Glomerular visceral epithelial cell (primary cell): ENCODE measurements at regions not wholly inside any gene's neighbourhood (a gene's known extent, or its start where the extent isn't known, plus 50 kb on each side); places are given as distances from the start of the nearest gene placed in this dataset.

Experiments used
- DNase-seq: peaks from one replicate; pipeline ENCODE4 v3.0.0-alpha.2; 2016; ENCODE audit errors: extremely low spot score

DNA sequence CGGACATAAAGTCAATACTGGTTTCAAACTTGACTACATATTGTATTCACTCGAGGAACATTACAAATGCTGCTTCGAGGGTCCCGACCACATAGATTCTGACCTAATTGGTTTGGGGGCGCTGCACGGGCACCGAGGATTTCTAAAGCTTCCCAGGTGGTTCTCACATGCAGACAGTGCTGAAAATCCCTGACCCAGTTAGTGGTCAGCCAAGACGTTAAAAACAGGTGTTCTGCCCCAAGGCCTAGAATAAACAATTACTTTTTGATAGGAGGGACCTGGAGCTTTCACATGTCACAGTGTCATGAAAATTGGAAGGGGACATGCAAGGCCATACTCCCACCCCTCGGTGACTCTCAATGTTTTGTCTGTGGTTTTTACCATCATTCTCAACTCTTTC is 368.9 kb downstream of the RNF144A start:
- no peak for DNase-seq

GRCh38 chr2:7288484-7288883 is 371.3 kb downstream of the RNF144A start:
- DNase-seq: no peak

DNA sequence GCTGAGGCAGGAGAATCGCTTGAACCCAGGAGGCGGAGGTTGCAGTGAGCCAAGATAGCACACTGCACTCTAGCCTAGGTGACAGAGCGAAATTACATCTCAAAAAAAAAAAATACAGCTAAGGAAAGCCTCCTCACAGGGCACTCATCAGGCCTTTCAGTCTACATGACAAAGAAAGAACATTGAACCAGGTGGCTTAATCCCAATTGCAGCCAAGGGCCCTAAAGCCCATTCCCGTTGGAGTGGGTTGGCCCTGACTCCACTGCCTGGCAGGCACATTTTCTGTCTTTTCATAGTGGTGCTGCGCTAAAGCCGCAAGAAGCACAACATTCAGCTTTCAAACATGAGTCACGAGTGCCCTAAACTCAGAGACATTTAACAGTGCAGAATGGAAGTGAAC is 372.5 kb downstream of the RNF144A start:
- no peak for DNase-seq

DNA sequence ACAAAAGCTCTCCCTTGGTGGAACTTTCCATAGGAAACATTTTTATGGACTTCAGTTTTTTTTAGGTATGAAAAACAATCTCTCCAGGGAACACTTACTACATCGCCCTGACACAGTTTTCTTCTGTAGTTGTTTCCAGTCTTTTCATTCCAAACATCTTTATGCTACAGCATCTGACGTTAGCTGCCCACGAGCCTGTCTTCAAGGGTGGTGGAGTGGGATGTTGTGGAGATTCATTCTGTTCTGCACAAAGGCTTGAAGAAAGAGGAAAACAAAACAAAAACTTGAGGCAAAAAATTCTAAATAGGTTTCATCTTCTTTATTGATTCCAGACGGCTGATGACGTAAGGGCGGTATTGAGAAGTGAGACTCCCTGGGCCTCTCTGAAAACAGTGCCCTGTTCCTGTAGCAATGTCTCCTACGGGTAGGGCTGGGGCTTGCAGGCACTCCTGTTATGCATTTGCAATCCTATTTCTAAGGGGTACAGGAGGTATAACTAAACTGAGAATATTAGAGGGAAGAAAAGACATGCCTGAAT is 375.0 kb downstream of the RNF144A start:
- DNase-seq: no peak

GRCh38 chr2:7309582-7309981 is 392.4 kb downstream of the RNF144A start:
- DNase-seq: no peak

DNA sequence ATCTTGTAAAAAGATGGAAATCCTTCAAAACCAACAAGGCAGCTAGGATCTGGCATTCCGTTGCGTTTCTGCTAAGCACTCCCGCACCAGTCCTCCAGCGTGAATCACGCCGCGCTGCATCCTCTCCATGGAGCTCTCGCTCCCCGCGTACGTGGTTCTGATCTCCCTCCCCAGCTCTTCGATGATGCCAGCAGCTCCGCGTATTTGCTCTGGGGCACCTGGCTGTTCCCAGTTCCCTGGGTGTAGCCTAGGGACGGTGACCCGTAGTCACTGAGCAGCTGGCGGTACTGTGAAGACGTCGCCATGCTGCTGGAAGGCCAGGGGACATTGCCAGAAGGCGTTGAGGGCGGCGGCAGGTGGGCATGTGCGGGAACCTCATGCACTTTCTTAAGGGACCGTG is 407.5 kb downstream of the RNF144A start:
- no peak for DNase-seq

- DNase-seq: no peak
Measured at GRCh38 chr2:7325186-7325585, 408.0 kb downstream of the RNF144A start.

DNA sequence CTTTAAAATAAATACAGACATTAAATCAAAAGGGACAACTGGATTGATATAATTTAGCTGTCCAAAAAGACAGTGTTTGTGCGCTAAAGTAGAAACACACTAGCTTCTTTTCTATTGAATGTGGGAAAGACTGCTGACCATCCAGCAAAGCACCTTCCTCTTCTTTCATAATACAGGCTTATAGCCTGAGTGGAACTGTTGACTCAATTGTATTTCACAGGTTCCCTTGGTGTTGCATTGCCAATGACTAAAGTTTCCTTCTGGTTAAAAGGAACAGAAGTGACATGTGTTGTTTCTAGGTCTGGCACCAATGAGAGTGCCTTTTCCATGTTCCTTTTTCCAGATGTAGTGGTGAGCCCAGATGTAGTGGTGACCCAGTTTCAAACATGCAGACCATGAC is 412.3 kb downstream of the RNF144A start:
- no peak for DNase-seq

GRCh38 chr2:7333189-7333765 is 416.1 kb downstream of the RNF144A start:
- DNase-seq: no peak

- no peak for DNase-seq
Measured at GRCh38 chr2:7333960-7334493, 416.8 kb downstream of the RNF144A start.

- no peak for DNase-seq
Measured at GRCh38 chr2:7338961-7339360, 421.7 kb downstream of the RNF144A start.

- DNase-seq: no peak
Measured at GRCh38 chr2:7346336-7346735, 429.1 kb downstream of the RNF144A start.

DNA sequence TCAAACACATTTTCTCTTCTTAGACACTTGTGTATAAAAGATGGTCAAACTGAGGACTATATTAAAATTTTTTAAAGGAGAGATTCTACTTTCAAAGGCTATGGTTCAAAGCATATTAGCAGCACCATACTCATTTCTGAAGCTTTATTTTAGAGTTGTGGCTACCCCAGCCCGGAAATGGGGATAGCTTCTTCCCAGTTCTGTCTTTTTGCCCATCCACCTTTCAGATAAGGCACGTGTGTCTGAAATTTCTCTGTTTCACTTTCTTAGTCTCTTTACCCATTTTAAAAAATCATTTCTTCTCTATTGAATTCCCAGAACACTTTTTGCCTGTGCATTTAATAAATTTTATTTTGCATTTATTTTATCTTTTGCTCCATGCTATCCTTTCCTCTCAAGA is 431.5 kb downstream of the RNF144A start:
- DNase-seq: no peak

- DNase-seq: no peak
Measured at GRCh38 chr2:7352191-7352590, 435.0 kb downstream of the RNF144A start.

DNA sequence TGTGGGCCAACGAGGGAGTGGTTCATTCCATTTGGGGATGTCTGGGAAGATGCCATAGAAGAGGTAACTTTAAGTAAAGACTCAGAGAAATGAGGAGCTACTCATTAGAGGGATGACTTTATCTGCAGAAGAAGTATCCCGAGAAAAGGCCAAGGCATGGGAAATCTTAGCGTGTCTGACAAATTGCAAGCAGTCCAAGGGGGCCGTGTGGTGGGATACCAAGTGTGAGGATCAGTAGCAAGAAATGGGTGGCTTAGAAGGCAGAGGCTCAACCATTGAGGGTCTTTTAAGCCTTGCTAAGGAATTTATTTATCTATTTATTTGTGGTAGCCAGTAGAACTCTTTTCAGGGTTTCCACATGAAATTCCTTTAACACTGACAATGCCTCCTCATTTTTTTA is 436.4 kb downstream of the RNF144A start:
- no peak for DNase-seq

DNA sequence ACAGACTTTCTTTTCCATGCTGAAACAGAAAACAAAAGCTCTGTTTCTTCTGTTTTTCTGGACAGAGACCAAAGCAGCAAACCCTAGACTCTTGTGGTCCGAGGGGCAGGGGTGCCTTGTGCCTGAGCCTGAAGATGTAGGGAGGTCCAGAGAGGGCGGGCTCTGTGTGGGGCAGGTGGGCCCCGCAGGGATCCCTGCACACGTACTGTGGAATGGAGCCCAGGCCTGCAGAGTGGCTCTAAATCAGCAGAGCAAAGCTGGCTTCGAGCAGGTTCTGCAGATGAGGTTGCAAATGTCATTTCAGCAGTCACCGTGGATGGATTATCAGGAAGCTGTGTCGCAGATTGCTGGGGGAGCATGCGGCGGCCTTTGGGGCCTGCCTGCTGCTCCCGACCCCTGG is 438.6 kb downstream of the RNF144A start:
- no peak for DNase-seq

GRCh38 chr2:7356909-7357584 is 439.8 kb downstream of the RNF144A start:
- no peak for DNase-seq

GRCh38 chr2:7357993-7358392 is 440.8 kb downstream of the RNF144A start:
- no peak for DNase-seq

- no peak for DNase-seq
Measured at GRCh38 chr2:7358865-7359447, 441.7 kb downstream of the RNF144A start.

- no peak for DNase-seq
Measured at GRCh38 chr2:7363906-7364305, 446.7 kb downstream of the RNF144A start.

DNA sequence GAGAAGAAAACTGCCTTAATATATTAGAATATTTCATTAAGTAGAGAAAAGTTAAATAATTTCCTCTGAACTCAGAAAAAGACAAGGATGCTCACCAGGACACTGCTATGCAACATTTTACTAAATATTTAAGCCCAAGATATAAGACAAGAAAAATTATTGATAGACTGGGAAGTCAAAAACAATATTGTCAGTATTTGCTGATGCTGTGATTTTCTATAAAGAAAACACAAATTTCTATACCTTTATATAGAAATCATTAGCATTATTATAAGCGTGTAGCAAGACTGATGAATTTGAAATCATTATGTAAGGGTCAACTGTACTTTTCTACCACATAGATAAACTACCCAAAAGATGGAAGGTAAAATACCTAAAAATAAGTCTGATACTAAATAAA is 451.0 kb downstream of the RNF144A start:
- no peak for DNase-seq

DNA sequence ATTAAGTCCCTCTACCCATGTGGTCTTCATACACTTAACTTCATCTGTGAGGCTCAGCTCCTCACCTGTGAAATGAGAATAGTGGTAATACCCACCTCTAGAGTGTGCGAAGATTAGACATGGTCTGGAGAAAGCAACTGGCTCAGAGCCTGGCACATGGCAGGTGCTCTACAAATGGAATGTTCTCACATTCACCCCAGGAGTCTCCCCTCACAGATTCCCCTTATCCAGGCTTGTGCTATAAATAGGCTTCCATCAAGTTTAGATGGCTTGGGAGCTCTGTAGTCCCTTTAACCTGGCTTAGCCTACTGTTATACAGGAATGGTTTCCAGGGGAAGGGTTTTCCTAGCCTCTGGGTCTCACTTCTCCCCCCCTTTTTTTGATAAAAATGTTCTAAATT is 455.9 kb downstream of the RNF144A start:
- DNase-seq: no peak

DNA sequence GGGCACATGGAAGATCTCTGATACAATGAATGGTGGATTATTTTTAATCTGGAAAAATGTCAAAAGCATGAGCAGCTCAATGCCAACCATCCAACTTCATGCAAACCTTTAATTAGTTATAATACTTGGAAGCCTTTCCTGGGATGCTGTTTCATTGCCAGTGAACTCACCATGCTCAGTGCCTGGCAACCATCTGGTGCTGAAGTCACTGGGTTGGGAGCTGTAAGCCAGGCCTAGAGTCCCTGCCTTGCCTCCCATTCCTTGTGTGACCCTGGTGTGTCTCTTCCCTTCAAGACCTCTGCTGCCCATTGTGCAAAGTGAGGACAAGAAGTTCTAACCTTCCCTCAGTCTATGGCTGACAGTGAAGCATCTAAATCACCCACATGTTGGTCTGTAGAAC is 458.7 kb downstream of the RNF144A start:
- no peak for DNase-seq
